ENCODE measurements at regions not wholly inside any gene's neighbourhood (a gene's known extent, or its start where the extent isn't known, plus 50 kb on each side); places are given as distances from the start of the nearest gene placed in this dataset.

GRCh38 chr2:75294362-75294761 lies 95.0 kb upstream of the TACR1 start:
- TF ChIP-seq CTCF (IDR thresholded peaks at IDR 0.05 in 8 of 11, conservative IDR thresholded peaks at IDR 0.05 in 3 of 11) (no peak), POLR2A (IDR thresholded peaks at IDR 0.05) (no peak), POLR2AphosphoS5 (IDR thresholded peaks at IDR 0.05) (no peak)

Measured in spleen (tissue), 7 donors.